Skeletal muscle satellite cell (primary cell): ENCODE measurements at regions not wholly inside any gene's neighbourhood (a gene's known extent, or its start where the extent isn't known, plus 50 kb on each side); places are given as distances from the start of the nearest gene placed in this dataset.

Experiments
- H3K27me3 ChIP-seq: 2 replicates; pipeline ENCODE4 v1.7.0; 2013; ENCODE audit warnings: low read length; ENCODE audit not compliant: control insufficient read depth, insufficient read depth
- H3K36me3 ChIP-seq: 2 replicates; pipeline ENCODE4 v1.7.0; 2013; ENCODE audit warnings: mild to moderate bottlenecking, control low read depth, low read length; ENCODE audit not compliant: insufficient read depth
- H3K4me1 ChIP-seq: 2 replicates; pipeline ENCODE4 v1.7.0; 2013; ENCODE audit warnings: low read length; ENCODE audit not compliant: control insufficient read depth, insufficient read depth
- H3K4me2 ChIP-seq: 2 replicates; pipeline ENCODE4 v1.7.0; 2013; ENCODE audit warnings: mild to moderate bottlenecking, low read length
- H3K4me3 ChIP-seq: 2 replicates; pipeline ENCODE4 v1.7.0; 2013; ENCODE audit warnings: low read length
- H3K9ac ChIP-seq: 2 replicates; pipeline ENCODE4 v1.7.0; 2013; ENCODE audit warnings: mild to moderate bottlenecking, low read depth, low read length, moderate library complexity
- H3K9me3 ChIP-seq: replicated peaks from 2 replicates; pipeline ENCODE4 v1.7.0; 2013; ENCODE audit warnings: mild to moderate bottlenecking, control low read depth, low read length

GRCh38 chr6:146890644-146891434, 292.1 kb downstream of the ADGB start:
- no peaks in the 10 kb centered on the region for H3K36me3 ChIP-seq
- H3K27me3 ChIP-seq = no peaks in the 10 kb centered on the region
- H3K9ac ChIP-seq = no peak overlapping the region
- no peak overlapping the region for H3K4me3 ChIP-seq
- no peak overlapping the region for H3K4me2 ChIP-seq
- peaks cover 17% of the 10 kb centered on the region for H3K4me1 ChIP-seq
- H3K9me3 ChIP-seq = no peaks in the 10 kb centered on the region

DNA sequence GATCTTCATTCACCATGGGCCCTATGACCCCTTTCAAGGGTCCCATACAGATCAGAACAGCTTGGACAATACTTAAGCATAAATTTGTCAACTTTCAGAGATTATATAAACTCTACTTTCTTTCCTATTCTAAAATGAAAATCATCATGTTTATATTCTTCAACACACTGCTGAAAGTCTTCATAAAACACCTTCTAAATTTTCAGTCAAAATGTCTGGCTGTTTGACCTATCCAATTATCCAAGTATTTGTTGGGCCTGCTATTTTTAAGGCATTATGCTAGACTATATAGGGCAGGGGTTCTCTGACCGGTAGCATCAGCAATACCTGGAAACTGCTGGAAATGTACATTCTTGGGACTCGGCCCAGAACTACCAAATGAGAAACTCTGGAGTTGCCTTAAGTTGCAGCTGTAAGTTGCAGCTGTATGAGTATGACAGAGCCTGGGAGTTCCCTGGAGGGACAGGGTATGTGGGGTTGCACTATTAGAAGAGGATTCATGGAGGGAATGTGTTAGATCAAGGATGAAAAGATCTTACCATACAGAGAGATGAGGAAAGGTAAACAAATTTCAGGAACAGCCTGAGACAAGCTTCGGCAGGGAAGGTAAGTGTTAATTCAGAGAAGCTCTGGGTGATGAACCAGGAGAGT, 293.0 kb downstream of the ADGB start:
- Histone ChIP-seq H3K9me3 (no peaks in the 10 kb centered on the region), H3K4me1 (peaks cover 17% of the 10 kb centered on the region), H3K9ac (no peak overlapping the region), H3K27me3 (no peaks in the 10 kb centered on the region), H3K4me3 (no peak overlapping the region), H3K4me2 (no peak overlapping the region), H3K36me3 (no peaks in the 10 kb centered on the region)

DNA sequence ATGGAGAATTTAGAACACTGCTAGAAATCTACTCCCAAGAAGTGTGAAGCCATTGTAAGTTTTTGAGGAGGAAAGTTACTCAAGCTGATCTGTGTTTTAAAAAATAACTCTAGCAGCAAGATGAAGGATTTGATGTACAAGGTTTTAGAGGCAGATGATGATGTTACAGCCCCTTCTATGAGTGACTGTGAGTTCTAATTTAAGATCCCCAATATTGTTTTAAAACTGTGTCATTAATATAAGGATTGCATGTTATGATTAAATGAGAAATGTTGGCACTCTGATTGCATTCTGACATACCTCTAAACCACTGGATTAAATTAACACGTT, 293.5 kb downstream of the ADGB start:
- no peaks in the 10 kb centered on the region for H3K36me3 ChIP-seq
- no peak overlapping the region for H3K4me2 ChIP-seq
- H3K9me3 ChIP-seq = no peaks in the 10 kb centered on the region
- no peaks in the 10 kb centered on the region for H3K27me3 ChIP-seq
- H3K9ac ChIP-seq = no peak overlapping the region
- H3K4me3 ChIP-seq = no peak overlapping the region
- H3K4me1 ChIP-seq = peaks cover 17% of the 10 kb centered on the region

- Histone ChIP-seq H3K4me3 (no peak overlapping the region), H3K9ac (no peak overlapping the region), H3K27me3 (no peaks in the 10 kb centered on the region), H3K9me3 (no peaks in the 10 kb centered on the region), H3K4me1 (peaks cover 17% of the 10 kb centered on the region), H3K36me3 (no peaks in the 10 kb centered on the region), H3K4me2 (peak overlapping the region; percentile 2)
These were observed 294.0 kb downstream of the ADGB start for GRCh38 chr6:146892613-146893401.

- Histone ChIP-seq H3K9ac (no peak overlapping the region), H3K27me3 (no peaks in the 10 kb centered on the region), H3K4me1 (peaks cover 17% of the 10 kb centered on the region), H3K9me3 (no peaks in the 10 kb centered on the region), H3K36me3 (no peaks in the 10 kb centered on the region), H3K4me3 (no peak overlapping the region), H3K4me2 (no peak overlapping the region)
These were observed 294.9 kb downstream of the ADGB start for GRCh38 chr6:146893690-146894089.

- H3K4me2 ChIP-seq = no peak overlapping the region
- no peaks in the 10 kb centered on the region for H3K36me3 ChIP-seq
- H3K4me3 ChIP-seq = no peak overlapping the region
- no peaks in the 10 kb centered on the region for H3K9me3 ChIP-seq
- no peak overlapping the region for H3K9ac ChIP-seq
- peaks cover 17% of the 10 kb centered on the region for H3K4me1 ChIP-seq
- no peaks in the 10 kb centered on the region for H3K27me3 ChIP-seq
These were observed 295.9 kb downstream of the ADGB start for GRCh38 chr6:146894624-146895023.

- Histone ChIP-seq H3K9ac (no peak overlapping the region), H3K4me1 (peaks cover 17% of the 10 kb centered on the region)
These were observed 296.5 kb downstream of the ADGB start for GRCh38 chr6:146895101-146895771.

GRCh38 chr6:146895772-146896061, 296.9 kb downstream of the ADGB start:
- H3K4me3 ChIP-seq = no peak overlapping the region
- no peaks in the 10 kb centered on the region for H3K36me3 ChIP-seq
- peaks cover 17% of the 10 kb centered on the region for H3K4me1 ChIP-seq
- H3K27me3 ChIP-seq = no peaks in the 10 kb centered on the region
- H3K9me3 ChIP-seq = no peaks in the 10 kb centered on the region
- no peak overlapping the region for H3K9ac ChIP-seq
- H3K4me2 ChIP-seq = no peak overlapping the region

More at GRCh38 chr6:146895101-146895771, 296.5 kb downstream of the ADGB start:
- Histone ChIP-seq H3K9me3 (no peaks in the 10 kb centered on the region), H3K4me3 (no peak overlapping the region), H3K27me3 (no peaks in the 10 kb centered on the region), H3K4me2 (no peak overlapping the region), H3K36me3 (no peaks in the 10 kb centered on the region)

- no peak overlapping the region for H3K4me3 ChIP-seq
- H3K4me1 ChIP-seq = peaks cover 17% of the 10 kb centered on the region
- no peaks in the 10 kb centered on the region for H3K27me3 ChIP-seq
- H3K9me3 ChIP-seq = no peaks in the 10 kb centered on the region
- H3K4me2 ChIP-seq = no peak overlapping the region
- no peaks in the 10 kb centered on the region for H3K36me3 ChIP-seq
- no peak overlapping the region for H3K9ac ChIP-seq
These were observed 297.5 kb downstream of the ADGB start for GRCh38 chr6:146896062-146896813.

DNA sequence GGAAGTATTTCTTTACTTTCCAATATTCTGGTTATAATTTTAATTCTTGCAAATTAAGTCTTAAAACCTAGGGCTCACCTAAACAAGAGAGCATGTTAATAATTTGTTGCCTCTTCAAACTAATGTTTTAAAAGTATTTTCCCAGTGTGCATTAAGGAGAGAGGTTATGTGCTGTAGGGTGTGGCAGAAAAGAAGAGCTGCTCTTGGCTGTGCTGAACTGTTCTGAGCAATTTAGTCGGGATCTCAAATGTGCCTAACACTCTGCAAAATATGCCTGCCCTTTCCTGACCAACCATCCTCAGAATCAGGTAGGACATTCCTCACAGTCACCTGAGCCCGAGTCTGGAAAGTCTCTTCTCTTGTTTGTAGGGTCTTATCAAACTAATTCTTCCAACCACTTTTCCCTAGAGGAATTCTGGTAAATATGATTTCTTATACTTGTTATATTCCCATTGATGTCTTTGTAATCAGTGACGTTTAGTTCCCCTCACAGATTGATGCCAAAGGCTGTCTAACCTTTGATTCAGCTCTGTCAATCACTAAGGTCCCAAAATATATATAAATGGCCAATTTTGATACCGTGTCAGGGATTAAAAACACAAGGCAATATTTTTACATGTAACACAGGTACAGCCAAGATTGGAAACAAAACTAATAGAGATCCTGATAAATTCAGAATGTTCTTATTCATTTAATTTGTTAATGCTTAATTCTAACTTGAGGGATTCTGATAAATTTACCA, 298.4 kb downstream of the ADGB start:
- Histone ChIP-seq H3K36me3 (no peaks in the 10 kb centered on the region), H3K27me3 (no peaks in the 10 kb centered on the region), H3K9me3 (no peaks in the 10 kb centered on the region), H3K4me2 (no peak overlapping the region), H3K4me3 (no peak overlapping the region), H3K9ac (no peak overlapping the region), H3K4me1 (peaks cover 11% of the 10 kb centered on the region)
